A549 (cell line): ENCODE measurements at regions not wholly inside any gene's neighbourhood (a gene's known extent, or its start where the extent isn't known, plus 50 kb on each side); places are given as distances from the start of the nearest gene placed in this dataset.

Source experiments
- CEBPB ChIP-seq, 2 experiments: fragments of >200 bp in 1 of 2; sonication (Bioruptor Twin) in 1 of 2; formaldehyde crosslinking in 1 of 2; IDR thresholded peaks; 2 replicates each; pipeline ENCODE4 v1.6.1; 2012 to 2016
- ESRRA ChIP-seq: fragments of 150-350 bp; IDR thresholded peaks from 2 replicates; pipeline ENCODE4 v1.6.1; 2014; ENCODE audit warnings: mild to moderate bottlenecking, low read length, borderline replicate concordance
- MAZ ChIP-seq: fragments of 150-350 bp; IDR thresholded peaks from 2 replicates; pipeline ENCODE4 v1.6.1; 2014; ENCODE audit warnings: antibody characterized with exemption, low read depth, low read length, borderline replicate concordance
- NFE2L2 ChIP-seq: fragments of 150-350 bp; conservative IDR thresholded peaks from 2 replicates; pipeline ENCODE4 v1.6.1; 2014; ENCODE audit warnings: low read length
- POLR2A ChIP-seq: IDR thresholded peaks from 2 replicates; pipeline ENCODE4 v1.6.1; 2012; ENCODE audit warnings: mild to moderate bottlenecking, low read length
- RAD21 ChIP-seq, 2 experiments: fragments of >200 bp in 1 of 2; sonication (Bioruptor Twin) in 1 of 2; formaldehyde crosslinking in 1 of 2; IDR thresholded peaks in 1 of 2; conservative IDR thresholded peaks in 1 of 2; 2 replicates in 1 of 2; 3 replicates in 1 of 2; pipeline ENCODE4 v1.6.1; 2012 to 2018; ENCODE audit warnings: inconsistent platforms in 1 of 2
- RNF2 ChIP-seq: fragments of 200-600 bp; sonication (generic); IDR thresholded peaks from 2 replicates; pipeline ENCODE4 v1.6.1; 2016; ENCODE audit warnings: low read depth, mild to moderate bottlenecking, antibody characterized with exemption, moderate library complexity, borderline replicate concordance
- TF ChIP-seq, protein P1 (sequence below): fragments of >200 bp; sonication (Bioruptor Twin); formaldehyde crosslinking; IDR thresholded peaks from 3 replicates; pipeline ENCODE4 v1.5.1; 2016

DNA sequence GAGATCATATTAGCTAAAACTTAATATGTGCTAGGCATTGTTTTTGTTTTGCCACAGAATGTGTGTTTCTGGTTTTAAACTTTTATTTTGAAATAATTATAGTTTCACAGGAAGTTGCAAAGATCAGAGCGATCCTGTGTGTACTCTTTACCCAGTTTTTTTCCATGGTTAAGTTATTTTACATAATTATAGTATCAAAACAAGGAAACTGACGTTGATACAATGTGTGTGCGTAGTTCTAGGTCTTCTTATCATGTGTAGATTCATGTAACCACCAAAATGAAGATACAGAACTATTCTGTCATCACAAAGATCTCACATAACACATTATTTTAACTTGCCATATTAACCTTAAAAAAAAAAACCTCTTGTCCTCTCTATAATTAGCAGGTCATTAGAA, 69.2 kb downstream of the BLTP1 start:
- TF ChIP-seq RNF2 (no peak), ESRRA (no peak), RAD21 (conservative IDR thresholded peaks at IDR 0.05 in 1 of 2, IDR thresholded peaks at IDR 0.05 in 1 of 2) (no peak), NFE2L2 (no peak), POLR2A (no peak), CEBPB (IDR thresholded peaks at IDR 0.05) (no peak), MAZ (no peak)
- TF ChIP-seq, protein P1, sequence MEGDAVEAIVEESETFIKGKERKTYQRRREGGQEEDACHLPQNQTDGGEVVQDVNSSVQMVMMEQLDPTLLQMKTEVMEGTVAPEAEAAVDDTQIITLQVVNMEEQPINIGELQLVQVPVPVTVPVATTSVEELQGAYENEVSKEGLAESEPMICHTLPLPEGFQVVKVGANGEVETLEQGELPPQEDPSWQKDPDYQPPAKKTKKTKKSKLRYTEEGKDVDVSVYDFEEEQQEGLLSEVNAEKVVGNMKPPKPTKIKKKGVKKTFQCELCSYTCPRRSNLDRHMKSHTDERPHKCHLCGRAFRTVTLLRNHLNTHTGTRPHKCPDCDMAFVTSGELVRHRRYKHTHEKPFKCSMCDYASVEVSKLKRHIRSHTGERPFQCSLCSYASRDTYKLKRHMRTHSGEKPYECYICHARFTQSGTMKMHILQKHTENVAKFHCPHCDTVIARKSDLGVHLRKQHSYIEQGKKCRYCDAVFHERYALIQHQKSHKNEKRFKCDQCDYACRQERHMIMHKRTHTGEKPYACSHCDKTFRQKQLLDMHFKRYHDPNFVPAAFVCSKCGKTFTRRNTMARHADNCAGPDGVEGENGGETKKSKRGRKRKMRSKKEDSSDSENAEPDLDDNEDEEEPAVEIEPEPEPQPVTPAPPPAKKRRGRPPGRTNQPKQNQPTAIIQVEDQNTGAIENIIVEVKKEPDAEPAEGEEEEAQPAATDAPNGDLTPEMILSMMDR = no peak
